Nephron (organoid): ENCODE measurements at regions not wholly inside any gene's neighbourhood (a gene's known extent, or its start where the extent isn't known, plus 50 kb on each side); places are given as distances from the start of the nearest gene placed in this dataset.

Experiments
- H3K27ac Mint-ChIP-seq, 3 experiments: 2 replicates each; pipeline ENCODE4 v1.8.0; 2020; ENCODE audit warnings: mixed read lengths in 3 of 3, mild to moderate bottlenecking in 2 of 3, moderate library complexity in 1 of 3
- H3K27me3 Mint-ChIP-seq: 2 replicates; pipeline ENCODE4 v1.8.0; 2021; ENCODE audit warnings: low read depth, mild to moderate bottlenecking, moderate library complexity, mixed read lengths
- H3K36me3 Mint-ChIP-seq: 2 replicates; pipeline ENCODE4 v1.8.0; 2020; ENCODE audit warnings: low read depth, mixed read lengths
- H3K4me1 Mint-ChIP-seq: 2 replicates; pipeline ENCODE4 v1.8.0; 2020; ENCODE audit warnings: mixed read lengths
- H3K4me3 Mint-ChIP-seq, 3 experiments: 2 replicates each; pipeline ENCODE4 v1.8.0; 2020; ENCODE audit warnings: mild to moderate bottlenecking in 3 of 3, mixed read lengths in 3 of 3, moderate library complexity in 2 of 3
- H3K9me3 Mint-ChIP-seq: 2 replicates; pipeline ENCODE4 v1.8.0; 2020; ENCODE audit warnings: mixed read lengths
- CTCF ChIP-seq, 3 experiments: fragments of 200-600 bp; sonication (generic); IDR thresholded peaks; one replicate each; pipeline ENCODE4 v1.5.0; 2021; ENCODE audit warnings: antibody characterized with exemption in 3 of 3; ENCODE audit not compliant: unreplicated experiment in 3 of 3

GRCh38 chr5:4765411-4765810 lies 374.7 kb upstream of the ADAMTS16 start:
- Mint-ChIP-seq H3K27ac (no peak overlapping the region), H3K27me3 (no peaks in the 10 kb centered on the region), H3K9me3 (peaks cover 9% of the 10 kb centered on the region), H3K36me3 (no peaks in the 10 kb centered on the region), H3K4me1 (no peaks in the 10 kb centered on the region), H3K4me3 (no peak overlapping the region)
- TF ChIP-seq CTCF (IDR thresholded peaks at IDR 0.05; ENCODE audit: unreplicated experiment in 3 of 3), result no peak

DNA sequence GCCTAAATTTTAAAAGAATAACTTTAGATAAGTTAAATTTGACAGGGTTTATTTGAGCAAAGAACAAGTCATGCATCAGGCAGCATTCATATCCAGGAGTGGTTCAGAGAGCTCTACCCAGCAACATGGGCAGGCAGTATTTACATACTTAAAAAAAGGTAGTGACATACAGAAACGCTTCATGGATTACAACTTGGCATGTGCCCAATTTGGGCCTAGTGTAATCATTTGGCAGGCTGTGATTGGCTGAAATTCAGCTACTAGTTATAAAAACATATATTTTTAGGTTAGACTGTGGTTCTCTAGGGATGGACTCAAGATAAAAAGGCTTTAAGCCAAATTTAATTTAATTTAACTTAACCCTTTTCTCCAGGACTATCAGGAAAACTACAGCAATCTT lies 374.0 kb upstream of the ADAMTS16 start:
- H3K9me3 Mint-ChIP-seq, result peaks cover 9% of the 10 kb centered on the region
- H3K4me1 Mint-ChIP-seq, result no peaks in the 10 kb centered on the region
- H3K4me3 Mint-ChIP-seq, result no peak overlapping the region
- H3K36me3 Mint-ChIP-seq, result no peaks in the 10 kb centered on the region
- TF ChIP-seq CTCF (IDR thresholded peaks at IDR 0.05; ENCODE audit: unreplicated experiment in 3 of 3), result no peak
- H3K27ac Mint-ChIP-seq, result no peak overlapping the region
- no peaks in the 10 kb centered on the region for H3K27me3 Mint-ChIP-seq

DNA sequence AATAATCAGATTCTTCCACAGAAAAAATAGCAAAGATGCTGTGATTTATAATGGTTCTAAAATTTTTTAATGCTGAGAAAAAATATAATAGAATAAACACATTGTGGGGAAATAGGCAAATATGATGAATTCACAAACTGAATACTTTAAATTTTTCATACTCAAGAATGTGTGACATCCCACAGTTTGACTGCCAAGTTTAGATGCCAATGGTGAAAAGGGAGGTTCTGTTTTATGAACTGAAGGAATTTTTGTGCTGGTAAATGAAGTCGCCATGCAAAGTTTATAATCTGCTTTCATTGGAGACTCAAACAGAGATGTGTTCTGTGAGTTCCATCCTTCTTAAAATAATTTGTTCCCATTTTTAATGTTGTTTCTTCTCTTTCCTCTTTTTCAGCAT lies 367.5 kb upstream of the ADAMTS16 start:
- TF ChIP-seq CTCF (IDR thresholded peaks at IDR 0.05; ENCODE audit: unreplicated experiment in 3 of 3), result no peak
- no peaks in the 10 kb centered on the region for H3K4me1 Mint-ChIP-seq
- H3K4me3 Mint-ChIP-seq, result no peak overlapping the region
- no peaks in the 10 kb centered on the region for H3K9me3 Mint-ChIP-seq
- no peaks in the 10 kb centered on the region for H3K27me3 Mint-ChIP-seq
- H3K27ac Mint-ChIP-seq, result peak overlapping the region in 1 of 3 experiments; percentile 69
- no peaks in the 10 kb centered on the region for H3K36me3 Mint-ChIP-seq

DNA sequence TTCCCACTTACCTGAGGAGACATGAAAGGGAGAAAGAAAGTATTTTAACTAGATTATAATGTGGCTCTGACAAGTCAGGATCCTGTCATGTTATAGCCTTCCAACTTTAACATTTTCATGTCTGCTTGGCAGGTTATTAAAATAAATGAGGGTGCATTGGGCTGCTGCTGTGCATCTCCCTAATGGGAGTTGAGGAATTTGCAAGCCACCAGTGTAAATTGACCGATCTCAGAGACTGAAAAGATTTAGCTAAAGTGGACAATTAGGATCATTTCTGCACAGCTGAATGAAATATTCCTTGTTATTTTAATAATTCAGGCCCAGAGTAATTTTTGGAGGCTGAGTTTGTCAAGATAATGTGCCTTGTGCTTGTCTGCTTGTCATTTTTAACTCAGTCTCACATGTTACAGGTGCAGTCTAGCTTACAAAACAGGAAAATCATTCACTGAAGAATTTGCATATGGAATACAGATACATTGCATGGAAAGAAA lies 366.3 kb upstream of the ADAMTS16 start:
- H3K27ac Mint-ChIP-seq, result no peak overlapping the region
- H3K4me1 Mint-ChIP-seq, result no peaks in the 10 kb centered on the region
- H3K4me3 Mint-ChIP-seq, result no peak overlapping the region
- TF ChIP-seq CTCF (IDR thresholded peaks at IDR 0.05; ENCODE audit: unreplicated experiment in 3 of 3), result no peak
- no peaks in the 10 kb centered on the region for H3K9me3 Mint-ChIP-seq
- H3K36me3 Mint-ChIP-seq, result no peaks in the 10 kb centered on the region
- H3K27me3 Mint-ChIP-seq, result no peaks in the 10 kb centered on the region

- no peak for TF ChIP-seq CTCF (IDR thresholded peaks at IDR 0.05; ENCODE audit: unreplicated experiment in 3 of 3)
- H3K27me3 Mint-ChIP-seq, result peaks cover 4% of the 10 kb centered on the region
- H3K4me1 Mint-ChIP-seq, result no peaks in the 10 kb centered on the region
- H3K9me3 Mint-ChIP-seq, result peaks cover 2% of the 10 kb centered on the region
- H3K27ac Mint-ChIP-seq, result no peak overlapping the region
- H3K4me3 Mint-ChIP-seq, result no peak overlapping the region
- no peaks in the 10 kb centered on the region for H3K36me3 Mint-ChIP-seq
Measured at GRCh38 chr5:4777435-4777834, 362.7 kb upstream of the ADAMTS16 start.

GRCh38 chr5:4780633-4781032 lies 359.5 kb upstream of the ADAMTS16 start:
- Mint-ChIP-seq H3K4me3 (no peak overlapping the region), H3K27ac (no peak overlapping the region), H3K36me3 (no peaks in the 10 kb centered on the region), H3K4me1 (no peaks in the 10 kb centered on the region), H3K27me3 (peaks cover 7% of the 10 kb centered on the region), H3K9me3 (peaks cover 19% of the 10 kb centered on the region)
- no peak for TF ChIP-seq CTCF (IDR thresholded peaks at IDR 0.05; ENCODE audit: unreplicated experiment in 3 of 3)
